SK-N-SH (cell line): ENCODE measurements at regions not wholly inside any gene's neighbourhood (a gene's known extent, or its start where the extent isn't known, plus 50 kb on each side); places are given as distances from the start of the nearest gene placed in this dataset.

ENCODE experiments used
- CHD2 ChIP-seq: fragments of 150-350 bp; IDR thresholded peaks from 2 replicates; pipeline ENCODE4 v1.6.1; 2018; ENCODE audit warnings: low read length; ENCODE audit not compliant: partially characterized antibody
- CTCF ChIP-seq: fragments of 200-600 bp; sonication (generic); IDR thresholded peaks from 2 replicates; pipeline ENCODE4 v1.6.1; 2017; ENCODE audit warnings: antibody characterized with exemption, mild to moderate bottlenecking, moderate library complexity
- ELF1 ChIP-seq: IDR thresholded peaks from 2 replicates; pipeline ENCODE4 v1.4.0; 2012
- POLR2AphosphoS5 ChIP-seq: IDR thresholded peaks from 2 replicates; pipeline ENCODE4 v1.6.1; 2012; ENCODE audit warnings: low read depth, low read length
- RFX5 ChIP-seq: IDR thresholded peaks from 2 replicates; pipeline ENCODE4 v1.6.1; 2012; ENCODE audit warnings: mild to moderate bottlenecking, improper control_type of control experiment, low read length
- SMC3 ChIP-seq: IDR thresholded peaks from 2 replicates; pipeline ENCODE4 v1.6.1; 2012; ENCODE audit warnings: low read depth, low read length, improper control_type of control experiment
- YY1 ChIP-seq: IDR thresholded peaks from 2 replicates; pipeline ENCODE4 v1.4.0; 2012; ENCODE audit warnings: low read depth, mild to moderate bottlenecking
- ZBTB33 ChIP-seq: IDR thresholded peaks from 2 replicates; pipeline ENCODE4 v1.4.0; 2012; ENCODE audit warnings: low read depth, borderline replicate concordance

GRCh38 chr11:81190546-81190945 is 1543.1 kb downstream of the FAM181B start:
- TF ChIP-seq POLR2AphosphoS5 (no peak), CHD2 (no peak), CTCF (no peak), YY1 (no peak), ELF1 (no peak), SMC3 (no peak), RFX5 (no peak), ZBTB33 (no peak)
